ENCODE measurements at regions not wholly inside any gene's neighbourhood (a gene's known extent, or its start where the extent isn't known, plus 50 kb on each side); places are given as distances from the start of the nearest gene placed in this dataset.

DNA sequence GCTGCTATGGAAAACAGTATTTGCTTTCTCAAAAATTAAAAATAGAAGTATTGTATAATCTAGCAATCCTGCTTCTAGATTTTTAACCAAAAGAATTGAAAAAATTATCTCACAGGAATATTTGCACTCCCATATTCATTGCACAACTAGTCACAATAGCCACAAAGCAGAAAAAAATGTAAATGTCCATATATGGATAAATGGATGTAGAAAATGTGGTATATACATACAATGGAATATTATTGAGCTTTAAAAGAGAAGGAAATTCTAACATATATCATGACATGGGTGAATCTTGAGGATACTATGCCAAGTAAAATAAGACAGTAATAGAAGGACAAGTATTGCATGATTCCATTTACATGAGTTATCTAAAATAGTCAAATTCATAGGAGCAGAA lies 2753.0 kb downstream of the PCDH9 start:
- TF ChIP-seq, protein P1, sequence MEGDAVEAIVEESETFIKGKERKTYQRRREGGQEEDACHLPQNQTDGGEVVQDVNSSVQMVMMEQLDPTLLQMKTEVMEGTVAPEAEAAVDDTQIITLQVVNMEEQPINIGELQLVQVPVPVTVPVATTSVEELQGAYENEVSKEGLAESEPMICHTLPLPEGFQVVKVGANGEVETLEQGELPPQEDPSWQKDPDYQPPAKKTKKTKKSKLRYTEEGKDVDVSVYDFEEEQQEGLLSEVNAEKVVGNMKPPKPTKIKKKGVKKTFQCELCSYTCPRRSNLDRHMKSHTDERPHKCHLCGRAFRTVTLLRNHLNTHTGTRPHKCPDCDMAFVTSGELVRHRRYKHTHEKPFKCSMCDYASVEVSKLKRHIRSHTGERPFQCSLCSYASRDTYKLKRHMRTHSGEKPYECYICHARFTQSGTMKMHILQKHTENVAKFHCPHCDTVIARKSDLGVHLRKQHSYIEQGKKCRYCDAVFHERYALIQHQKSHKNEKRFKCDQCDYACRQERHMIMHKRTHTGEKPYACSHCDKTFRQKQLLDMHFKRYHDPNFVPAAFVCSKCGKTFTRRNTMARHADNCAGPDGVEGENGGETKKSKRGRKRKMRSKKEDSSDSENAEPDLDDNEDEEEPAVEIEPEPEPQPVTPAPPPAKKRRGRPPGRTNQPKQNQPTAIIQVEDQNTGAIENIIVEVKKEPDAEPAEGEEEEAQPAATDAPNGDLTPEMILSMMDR (IDR thresholded peaks at IDR 0.05): no peak
- TF ChIP-seq POLR2A (IDR thresholded peaks at IDR 0.05): no peak
